Liver (tissue), 3 donors: ENCODE measurements at regions not wholly inside any gene's neighbourhood (a gene's known extent, or its start where the extent isn't known, plus 50 kb on each side); places are given as distances from the start of the nearest gene placed in this dataset.

Experiments used
- ATF3 ChIP-seq: IDR thresholded peaks from 2 replicates; pipeline ENCODE4 v1.6.1; 2016; ENCODE audit warnings: antibody characterized with exemption
- CTCF ChIP-seq: fragments of 150-350 bp; IDR thresholded peaks from 2 replicates; pipeline ENCODE4 v1.5.1; 2017; ENCODE audit warnings: improper control_type of control experiment, low read depth, low read length; ENCODE audit not compliant: missing input control
- EGR1 ChIP-seq, 2 donors: IDR thresholded peaks; 2 replicates each; pipeline ENCODE4 v1.6.1; 2016 to 2018; ENCODE audit warnings: antibody characterized with exemption in 2 of 2, low read depth in 2 of 2
- HNF4A ChIP-seq, 2 donors: conservative IDR thresholded peaks; 2 replicates each; pipeline ENCODE4 v1.6.1; 2016; ENCODE audit warnings: antibody characterized with exemption in 2 of 2, mild to moderate bottlenecking in 2 of 2
- MAX ChIP-seq: IDR thresholded peaks from 2 replicates; pipeline ENCODE4 v1.6.1; 2016; ENCODE audit warnings: antibody characterized with exemption
- RAD21 ChIP-seq, 2 donors: IDR thresholded peaks; 2 replicates each; pipeline ENCODE4 v1.6.1; 2016; ENCODE audit warnings: antibody characterized with exemption in 2 of 2, mild to moderate bottlenecking in 2 of 2
- REST ChIP-seq: IDR thresholded peaks from 2 replicates; pipeline ENCODE4 v1.6.1; 2016; ENCODE audit warnings: antibody characterized with exemption, mild to moderate bottlenecking
- SP1 ChIP-seq: IDR thresholded peaks from 2 replicates; pipeline ENCODE4 v1.6.1; 2018; ENCODE audit warnings: antibody characterized with exemption, mild to moderate bottlenecking
- TAF1 ChIP-seq: conservative IDR thresholded peaks from 2 replicates; pipeline ENCODE4 v1.6.1; 2016; ENCODE audit warnings: antibody characterized with exemption, mild to moderate bottlenecking
- ZBTB33 ChIP-seq: IDR thresholded peaks from 2 replicates; pipeline ENCODE4 v1.6.1; 2016; ENCODE audit warnings: antibody characterized with exemption
- donor health status: healthy.
- donor health status: healthy.

- TF ChIP-seq CTCF (no peak), ZBTB33 (no peak), TAF1 (no peak), HNF4A (conservative IDR thresholded peaks at IDR 0.05) (no peak), ATF3 (no peak), MAX (no peak), RAD21 (IDR thresholded peaks at IDR 0.05) (no peak), REST (no peak), SP1 (no peak), EGR1 (IDR thresholded peaks at IDR 0.05; ENCODE audit: low read depth in 2 of 2) (no peak)
These were observed 1334.1 kb downstream of the EFNB2 start for GRCh38 chr13:105201351-105201750.
